ENCODE measurements at regions not wholly inside any gene's neighbourhood (a gene's known extent, or its start where the extent isn't known, plus 50 kb on each side); places are given as distances from the start of the nearest gene placed in this dataset.

DNA sequence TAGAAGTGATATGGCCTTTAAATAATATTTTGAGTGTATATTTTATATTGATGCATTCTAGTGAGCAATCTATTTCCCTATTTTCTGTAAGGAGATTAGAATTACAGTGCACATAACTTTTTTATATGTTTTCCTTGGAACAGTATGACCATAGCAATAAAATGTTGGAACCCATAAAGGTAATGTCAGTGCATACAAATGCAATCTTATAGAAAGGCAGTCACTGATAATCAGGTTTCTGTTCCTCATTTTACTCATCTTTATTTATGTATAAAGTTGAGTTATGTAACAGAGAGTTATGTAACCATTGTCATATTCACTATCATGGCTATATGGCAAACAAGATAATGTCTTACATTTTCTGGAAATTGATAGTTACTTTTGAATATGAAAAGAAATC is 179.9 kb upstream of the NETO1 start:
- H2AK5ac ChIP-seq (ENCODE audit: low read length) = no peak overlapping the region
- no peak overlapping the region for H3K9ac ChIP-seq (ENCODE audit: low read length)
- no peak overlapping the region for H2AFZ ChIP-seq (ENCODE audit: insufficient read depth, low read length, poor library complexity)
- no peaks in the 10 kb centered on the region for H3K4me1 ChIP-seq (ENCODE audit: control insufficient read depth in 1 of 2, insufficient read depth in 2 of 2, low read length in 2 of 2)
- no peaks in the 10 kb centered on the region for H3K79me2 ChIP-seq (ENCODE audit: control insufficient read depth, insufficient read depth, low read length, poor library complexity)
- H3K18ac ChIP-seq (ENCODE audit: low read length) = no peak overlapping the region
- H3K27ac ChIP-seq (ENCODE audit: low read depth, low read length) = no peak overlapping the region
- H3K36me3 ChIP-seq (ENCODE audit: control insufficient read depth in 1 of 2, insufficient read depth in 2 of 2, low read length in 2 of 2) = no peaks in the 10 kb centered on the region
- DNase-seq = no peak
- no peak overlapping the region for H4K91ac ChIP-seq (ENCODE audit: low read depth, low read length)
- no peak overlapping the region for H3K4me3 ChIP-seq (ENCODE audit: low read depth, low read length)
- H3K14ac ChIP-seq (ENCODE audit: low read length) = no peak overlapping the region
- no peak overlapping the region for H3K4me2 ChIP-seq (ENCODE audit: low read length)
- H2BK120ac ChIP-seq (ENCODE audit: insufficient read depth, low read length, poor library complexity) = no peak overlapping the region
- H4K12ac ChIP-seq (ENCODE audit: low read depth, low read length) = no peak overlapping the region
- no peaks in the 10 kb centered on the region for H3K27me3 ChIP-seq (ENCODE audit: insufficient read depth, low read length)
- no peak overlapping the region for H2BK5ac ChIP-seq (ENCODE audit: low read depth, low read length, poor library complexity)
- H3K79me1 ChIP-seq (ENCODE audit: low read length) = no peaks in the 10 kb centered on the region
- no peak overlapping the region for H2BK12ac ChIP-seq (ENCODE audit: low read length)
- no peak overlapping the region for H4K8ac ChIP-seq (ENCODE audit: low read depth, low read length)
- H3K23ac ChIP-seq (ENCODE audit: low read length) = no peak overlapping the region
- H3K4ac ChIP-seq (ENCODE audit: low read depth, low read length) = no peak overlapping the region
- peaks cover 4% of the 10 kb centered on the region for H3K9me3 ChIP-seq (ENCODE audit: insufficient read depth, low read depth, low read length)

DNA sequence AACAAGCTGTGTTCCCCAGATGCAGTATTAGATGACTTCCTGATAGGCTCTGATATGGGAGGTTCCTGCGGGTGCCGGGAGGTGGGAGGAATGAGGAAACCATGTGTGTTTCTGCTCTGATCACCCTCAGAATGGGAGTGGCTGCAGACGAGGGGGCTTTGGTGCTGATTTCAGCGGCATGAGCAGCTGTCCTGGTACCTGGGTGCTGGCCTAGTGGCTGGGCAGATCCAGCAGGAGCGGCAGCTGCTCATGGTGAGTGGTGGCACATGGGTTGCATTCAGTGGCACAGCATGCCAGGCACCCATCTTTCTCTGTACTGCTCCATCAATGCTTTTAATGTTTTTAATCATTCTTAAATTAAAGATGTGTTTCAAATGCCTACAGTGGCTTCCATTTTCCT is 177.2 kb upstream of the NETO1 start:
- Histone ChIP-seq H3K79me1 (ENCODE audit: low read length) (no peaks in the 10 kb centered on the region), H3K14ac (ENCODE audit: low read length) (no peak overlapping the region), H3K4me2 (ENCODE audit: low read length) (no peak overlapping the region), H4K12ac (ENCODE audit: low read depth, low read length) (no peak overlapping the region), H4K91ac (ENCODE audit: low read depth, low read length) (no peak overlapping the region), H3K18ac (ENCODE audit: low read length) (no peak overlapping the region), H2BK5ac (ENCODE audit: low read depth, low read length, poor library complexity) (no peak overlapping the region), H4K8ac (ENCODE audit: low read depth, low read length) (no peak overlapping the region), H3K9ac (ENCODE audit: low read length) (no peak overlapping the region), H3K4me3 (ENCODE audit: low read depth, low read length) (no peak overlapping the region), H3K4me1 (ENCODE audit: control insufficient read depth in 1 of 2, insufficient read depth in 2 of 2, low read length in 2 of 2) (no peaks in the 10 kb centered on the region), H3K4ac (ENCODE audit: low read depth, low read length) (no peak overlapping the region), H3K9me3 (ENCODE audit: insufficient read depth, low read depth, low read length) (peaks cover 2% of the 10 kb centered on the region), H2BK12ac (ENCODE audit: low read length) (no peak overlapping the region), H3K23ac (ENCODE audit: low read length) (no peak overlapping the region), H3K36me3 (ENCODE audit: control insufficient read depth in 1 of 2, insufficient read depth in 2 of 2, low read length in 2 of 2) (no peaks in the 10 kb centered on the region), H2AFZ (ENCODE audit: insufficient read depth, low read length, poor library complexity) (no peak overlapping the region), H2BK120ac (ENCODE audit: insufficient read depth, low read length, poor library complexity) (no peak overlapping the region), H3K27ac (ENCODE audit: low read depth, low read length) (no peak overlapping the region), H3K27me3 (ENCODE audit: insufficient read depth, low read length) (no peaks in the 10 kb centered on the region), H2AK5ac (ENCODE audit: low read length) (no peak overlapping the region), H3K79me2 (ENCODE audit: control insufficient read depth, insufficient read depth, low read length, poor library complexity) (no peaks in the 10 kb centered on the region)
- no CpG with 5 or more reads among the region's 5 CpGs for WGBS (ENCODE audit: extremely low coverage, insufficient coverage, insufficient read length)
- DNase-seq = no peak

DNA sequence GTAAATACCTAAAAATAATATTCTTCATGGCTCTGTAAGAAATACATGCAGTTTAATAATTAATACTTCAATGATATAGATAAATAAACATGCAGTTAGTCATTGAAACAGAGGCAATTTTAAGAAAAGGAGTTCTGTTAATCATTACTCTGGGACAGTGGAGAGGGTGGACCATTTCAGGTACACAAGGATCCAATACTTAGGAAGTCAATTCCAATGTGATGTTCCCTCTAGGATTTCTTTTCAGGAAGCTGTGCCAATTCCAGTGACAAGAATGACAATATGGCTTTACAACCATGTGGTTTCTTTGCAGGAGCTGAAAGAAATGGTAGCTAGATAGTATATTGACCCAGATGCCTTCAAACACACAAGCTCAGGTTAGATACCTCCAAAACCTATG is 175.8 kb upstream of the NETO1 start:
- H2BK5ac ChIP-seq (ENCODE audit: low read depth, low read length, poor library complexity) = no peak overlapping the region
- H3K4me1 ChIP-seq (ENCODE audit: control insufficient read depth in 1 of 2, insufficient read depth in 2 of 2, low read length in 2 of 2) = no peaks in the 10 kb centered on the region
- H3K79me2 ChIP-seq (ENCODE audit: control insufficient read depth, insufficient read depth, low read length, poor library complexity) = no peaks in the 10 kb centered on the region
- H4K8ac ChIP-seq (ENCODE audit: low read depth, low read length) = no peak overlapping the region
- H3K4me2 ChIP-seq (ENCODE audit: low read length) = no peak overlapping the region
- H3K14ac ChIP-seq (ENCODE audit: low read length) = no peak overlapping the region
- no peak overlapping the region for H2BK12ac ChIP-seq (ENCODE audit: low read length)
- no peak overlapping the region for H2AK5ac ChIP-seq (ENCODE audit: low read length)
- H2BK120ac ChIP-seq (ENCODE audit: insufficient read depth, low read length, poor library complexity) = no peak overlapping the region
- H2AFZ ChIP-seq (ENCODE audit: insufficient read depth, low read length, poor library complexity) = no peak overlapping the region
- no peak for DNase-seq
- H4K91ac ChIP-seq (ENCODE audit: low read depth, low read length) = no peak overlapping the region
- H3K79me1 ChIP-seq (ENCODE audit: low read length) = no peaks in the 10 kb centered on the region
- no peak overlapping the region for H3K27ac ChIP-seq (ENCODE audit: low read depth, low read length)
- H3K4me3 ChIP-seq (ENCODE audit: low read depth, low read length) = no peak overlapping the region
- no peaks in the 10 kb centered on the region for H3K27me3 ChIP-seq (ENCODE audit: insufficient read depth, low read length)
- no peak overlapping the region for H3K18ac ChIP-seq (ENCODE audit: low read length)
- H4K12ac ChIP-seq (ENCODE audit: low read depth, low read length) = no peak overlapping the region
- no peak overlapping the region for H3K9ac ChIP-seq (ENCODE audit: low read length)
- H3K36me3 ChIP-seq (ENCODE audit: control insufficient read depth in 1 of 2, insufficient read depth in 2 of 2, low read length in 2 of 2) = no peaks in the 10 kb centered on the region
- peaks cover 2% of the 10 kb centered on the region for H3K9me3 ChIP-seq (ENCODE audit: insufficient read depth, low read depth, low read length)
- H3K23ac ChIP-seq (ENCODE audit: low read length) = no peak overlapping the region
- H3K4ac ChIP-seq (ENCODE audit: low read depth, low read length) = no peak overlapping the region

DNA sequence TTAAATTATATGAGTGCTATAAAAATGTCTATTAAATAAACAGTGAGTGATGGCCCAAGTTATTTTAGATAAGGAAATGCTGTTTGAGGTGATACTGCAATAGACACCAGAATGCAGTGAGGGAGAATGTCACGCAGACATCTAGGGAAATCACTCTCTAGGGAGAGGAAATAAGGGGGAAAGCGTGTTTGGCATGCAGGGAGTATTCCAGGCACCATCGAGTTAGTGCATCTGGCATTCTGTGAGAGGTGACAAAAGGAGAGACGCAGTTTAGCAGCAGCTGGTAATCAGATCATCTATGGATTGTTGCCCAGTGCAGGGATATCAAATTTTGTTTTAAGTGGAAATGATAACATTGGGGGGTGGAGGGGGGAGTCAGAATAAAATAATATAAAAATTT is 175.4 kb upstream of the NETO1 start:
- DNase-seq = no peak
- Histone ChIP-seq H3K36me3 (ENCODE audit: control insufficient read depth in 1 of 2, insufficient read depth in 2 of 2, low read length in 2 of 2) (no peaks in the 10 kb centered on the region), H4K12ac (ENCODE audit: low read depth, low read length) (no peak overlapping the region), H4K91ac (ENCODE audit: low read depth, low read length) (no peak overlapping the region), H3K27me3 (ENCODE audit: insufficient read depth, low read length) (no peaks in the 10 kb centered on the region), H3K79me1 (ENCODE audit: low read length) (no peaks in the 10 kb centered on the region), H2BK120ac (ENCODE audit: insufficient read depth, low read length, poor library complexity) (no peak overlapping the region), H3K27ac (ENCODE audit: low read depth, low read length) (no peak overlapping the region), H3K18ac (ENCODE audit: low read length) (no peak overlapping the region), H3K79me2 (ENCODE audit: control insufficient read depth, insufficient read depth, low read length, poor library complexity) (no peaks in the 10 kb centered on the region), H2AFZ (ENCODE audit: insufficient read depth, low read length, poor library complexity) (no peak overlapping the region), H4K8ac (ENCODE audit: low read depth, low read length) (no peak overlapping the region), H3K4me1 (ENCODE audit: control insufficient read depth in 1 of 2, insufficient read depth in 2 of 2, low read length in 2 of 2) (no peaks in the 10 kb centered on the region), H2AK5ac (ENCODE audit: low read length) (no peak overlapping the region), H3K9ac (ENCODE audit: low read length) (no peak overlapping the region), H3K23ac (ENCODE audit: low read length) (no peak overlapping the region), H3K4me2 (ENCODE audit: low read length) (no peak overlapping the region), H3K4ac (ENCODE audit: low read depth, low read length) (no peak overlapping the region), H2BK5ac (ENCODE audit: low read depth, low read length, poor library complexity) (no peak overlapping the region), H3K9me3 (ENCODE audit: insufficient read depth, low read depth, low read length) (peaks cover 2% of the 10 kb centered on the region), H3K4me3 (ENCODE audit: low read depth, low read length) (no peak overlapping the region), H3K14ac (ENCODE audit: low read length) (no peak overlapping the region), H2BK12ac (ENCODE audit: low read length) (no peak overlapping the region)
- WGBS (ENCODE audit: extremely low coverage, insufficient coverage, insufficient read length) = no CpG with 5 or more reads among the region's 4 CpGs

- no peak overlapping the region for H2BK12ac ChIP-seq (ENCODE audit: low read length)
- H3K9ac ChIP-seq (ENCODE audit: low read length) = no peak overlapping the region
- no peak overlapping the region for H3K18ac ChIP-seq (ENCODE audit: low read length)
- no peak overlapping the region for H4K91ac ChIP-seq (ENCODE audit: low read depth, low read length)
- H4K12ac ChIP-seq (ENCODE audit: low read depth, low read length) = no peak overlapping the region
- H3K4me2 ChIP-seq (ENCODE audit: low read length) = no peak overlapping the region
- H2AFZ ChIP-seq (ENCODE audit: insufficient read depth, low read length, poor library complexity) = no peak overlapping the region
- H3K4ac ChIP-seq (ENCODE audit: low read depth, low read length) = no peak overlapping the region
- no peaks in the 10 kb centered on the region for H3K79me1 ChIP-seq (ENCODE audit: low read length)
- no peaks in the 10 kb centered on the region for H3K79me2 ChIP-seq (ENCODE audit: control insufficient read depth, insufficient read depth, low read length, poor library complexity)
- H3K9me3 ChIP-seq (ENCODE audit: insufficient read depth, low read depth, low read length) = peaks cover 2% of the 10 kb centered on the region
- no peaks in the 10 kb centered on the region for H3K4me1 ChIP-seq (ENCODE audit: control insufficient read depth in 1 of 2, insufficient read depth in 2 of 2, low read length in 2 of 2)
- H4K8ac ChIP-seq (ENCODE audit: low read depth, low read length) = no peak overlapping the region
- H3K4me3 ChIP-seq (ENCODE audit: low read depth, low read length) = no peak overlapping the region
- WGBS (ENCODE audit: extremely low coverage, insufficient coverage, insufficient read length) = no CpG with 5 or more reads among the region's 4 CpGs
- H2BK120ac ChIP-seq (ENCODE audit: insufficient read depth, low read length, poor library complexity) = no peak overlapping the region
- no peak overlapping the region for H2BK5ac ChIP-seq (ENCODE audit: low read depth, low read length, poor library complexity)
- H3K23ac ChIP-seq (ENCODE audit: low read length) = no peak overlapping the region
- no peak overlapping the region for H2AK5ac ChIP-seq (ENCODE audit: low read length)
- no peak overlapping the region for H3K14ac ChIP-seq (ENCODE audit: low read length)
- H3K27me3 ChIP-seq (ENCODE audit: insufficient read depth, low read length) = no peaks in the 10 kb centered on the region
- no peak overlapping the region for H3K27ac ChIP-seq (ENCODE audit: low read depth, low read length)
- no peak for DNase-seq
- H3K36me3 ChIP-seq (ENCODE audit: control insufficient read depth in 1 of 2, insufficient read depth in 2 of 2, low read length in 2 of 2) = no peaks in the 10 kb centered on the region
Measured at GRCh38 chr18:73040247-73040646, 172.5 kb upstream of the NETO1 start.

Data from trophoblast cell (in vitro differentiated cells and primary cell).